DMS 273 (cell line): ENCODE measurements at regions not wholly inside any gene's neighbourhood (a gene's known extent, or its start where the extent isn't known, plus 50 kb on each side); places are given as distances from the start of the nearest gene placed in this dataset.
"Not testable (repeated sequence)": the region's sequence is repeated elsewhere in the genome, so short reads cannot be mapped to it uniquely, and the experiment has no call there.

Experiments
- DNase-seq: peaks from one replicate; lab custom pipeline; 2025; ENCODE audit not compliant: unreplicated experiment; lab: John Stamatoyannopoulos, UW

DNA sequence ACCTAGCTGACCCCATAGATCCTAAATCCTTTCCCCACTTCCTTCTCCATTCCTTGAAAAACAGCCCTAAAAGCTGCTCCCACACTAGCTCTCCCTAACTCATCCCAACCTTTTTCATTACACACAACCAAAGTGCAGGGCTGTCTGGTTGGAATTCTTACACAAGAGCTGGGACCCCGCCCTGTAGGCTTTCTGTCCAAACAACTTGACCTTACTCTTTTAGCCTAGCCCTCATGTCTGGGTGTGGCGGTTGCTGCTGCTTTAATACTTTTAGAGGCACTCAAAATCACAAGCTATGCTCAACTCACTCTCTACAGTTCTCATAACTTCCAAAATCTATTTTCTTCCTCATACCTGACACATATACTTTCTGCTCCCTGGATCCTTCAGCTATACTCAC lies 93.9 kb upstream of the TRIM24 start:
- not testable (repeated sequence) for DNase-seq

DNA sequence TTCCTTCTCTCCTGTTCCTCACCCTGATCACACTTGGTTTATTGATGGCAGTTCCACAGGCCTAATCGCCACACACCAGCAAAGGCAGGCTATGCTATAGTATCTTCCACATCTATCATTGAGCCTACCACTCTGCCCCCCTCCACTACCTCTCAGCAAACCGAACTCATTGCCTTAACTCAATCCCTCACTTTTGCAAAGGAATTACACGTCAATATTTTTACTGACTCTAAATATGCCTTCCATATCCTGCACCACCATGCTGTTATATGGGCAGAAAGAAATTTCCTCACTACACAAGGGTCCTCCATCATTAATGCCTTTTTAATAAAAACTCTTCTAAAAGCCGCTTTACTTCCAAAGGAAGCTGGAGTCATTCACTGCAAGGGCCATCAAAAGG lies 93.4 kb upstream of the TRIM24 start:
- not testable (repeated sequence) for DNase-seq

DNA sequence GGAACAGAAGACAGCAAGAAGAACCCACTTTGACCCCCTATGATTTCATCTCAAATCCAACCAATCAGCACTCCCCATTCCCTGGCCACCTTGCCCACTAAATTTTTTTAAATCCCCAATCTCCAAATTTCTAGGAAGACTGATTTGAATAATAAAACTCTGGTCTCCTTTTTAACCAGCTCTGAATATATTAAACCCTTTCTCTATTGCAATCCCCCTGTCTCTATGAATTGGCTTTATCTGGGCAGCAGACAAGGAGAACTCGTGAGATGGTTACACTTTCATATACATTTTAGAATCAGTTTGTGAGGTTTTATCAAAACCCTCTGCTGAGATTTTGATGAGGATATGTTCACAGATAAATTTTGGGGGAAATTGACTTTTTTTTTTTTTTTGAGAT lies 90.3 kb upstream of the TRIM24 start:
- DNase-seq, result no peak

DNA sequence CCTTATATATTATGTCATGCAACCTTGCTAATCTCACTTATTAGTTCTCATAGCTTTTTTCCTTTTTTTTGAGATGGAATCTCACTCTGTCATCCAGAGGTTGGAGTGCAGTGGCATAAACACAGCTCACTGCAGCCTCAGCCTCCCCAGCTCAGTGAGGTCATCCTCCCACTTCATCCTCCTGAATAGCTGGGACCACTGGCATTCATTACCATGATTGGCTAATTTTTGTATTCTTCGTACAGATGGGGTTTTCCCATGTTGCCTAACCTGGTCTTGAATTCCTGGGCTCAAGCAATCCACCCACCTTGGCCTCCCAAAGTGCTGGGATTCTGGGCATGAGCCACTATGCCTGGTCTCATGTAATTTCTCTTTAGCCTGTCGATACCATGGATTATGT lies 89.1 kb upstream of the TRIM24 start:
- DNase-seq, result no peak

DNA sequence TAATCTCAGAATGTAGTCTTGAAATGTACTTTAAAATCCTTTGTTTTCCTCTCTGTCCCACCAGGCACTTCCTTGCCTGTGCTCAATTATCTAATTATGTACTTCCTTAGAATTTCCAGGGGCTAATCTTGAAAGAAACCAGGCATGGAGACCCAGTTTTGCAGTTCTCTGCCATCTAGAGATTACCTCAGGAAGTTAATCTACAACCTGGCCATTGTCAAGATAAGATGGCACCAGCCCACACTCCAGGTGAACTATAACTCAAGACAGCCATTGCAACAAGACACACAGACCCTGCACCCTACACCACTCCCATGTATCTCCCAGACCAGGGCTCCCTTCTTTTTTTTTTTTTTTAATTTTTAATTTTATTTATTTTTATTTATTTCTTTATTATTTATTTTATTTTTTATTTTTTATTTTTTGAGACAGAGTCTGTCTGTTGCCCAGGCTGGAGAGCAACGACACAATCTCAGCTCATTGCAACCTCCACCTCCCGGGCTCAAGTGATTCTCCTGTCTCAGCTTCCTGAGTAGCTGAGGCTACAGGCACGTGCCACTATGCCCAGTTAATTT lies 85.9 kb upstream of the TRIM24 start:
- DNase-seq, result no peak

DNA sequence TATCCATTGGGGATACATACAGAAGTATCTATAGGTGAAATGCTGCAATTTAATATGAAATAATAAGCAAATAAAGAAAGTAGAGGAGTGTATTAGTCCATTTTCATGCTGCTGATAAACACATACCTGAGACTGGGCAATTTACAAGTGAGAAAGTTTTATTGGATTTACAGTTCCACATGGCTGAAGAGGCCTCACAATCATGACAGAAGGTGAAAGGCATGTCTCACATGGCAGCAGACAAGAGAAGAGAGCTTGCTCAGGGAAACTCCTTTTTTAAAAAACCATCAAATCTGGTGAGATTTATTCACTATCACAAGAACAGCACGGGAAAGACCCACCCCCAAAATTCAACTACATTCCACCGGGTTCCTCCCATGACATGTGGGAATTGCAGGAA lies 82.8 kb upstream of the TRIM24 start:
- DNase-seq, result no peak

DNA sequence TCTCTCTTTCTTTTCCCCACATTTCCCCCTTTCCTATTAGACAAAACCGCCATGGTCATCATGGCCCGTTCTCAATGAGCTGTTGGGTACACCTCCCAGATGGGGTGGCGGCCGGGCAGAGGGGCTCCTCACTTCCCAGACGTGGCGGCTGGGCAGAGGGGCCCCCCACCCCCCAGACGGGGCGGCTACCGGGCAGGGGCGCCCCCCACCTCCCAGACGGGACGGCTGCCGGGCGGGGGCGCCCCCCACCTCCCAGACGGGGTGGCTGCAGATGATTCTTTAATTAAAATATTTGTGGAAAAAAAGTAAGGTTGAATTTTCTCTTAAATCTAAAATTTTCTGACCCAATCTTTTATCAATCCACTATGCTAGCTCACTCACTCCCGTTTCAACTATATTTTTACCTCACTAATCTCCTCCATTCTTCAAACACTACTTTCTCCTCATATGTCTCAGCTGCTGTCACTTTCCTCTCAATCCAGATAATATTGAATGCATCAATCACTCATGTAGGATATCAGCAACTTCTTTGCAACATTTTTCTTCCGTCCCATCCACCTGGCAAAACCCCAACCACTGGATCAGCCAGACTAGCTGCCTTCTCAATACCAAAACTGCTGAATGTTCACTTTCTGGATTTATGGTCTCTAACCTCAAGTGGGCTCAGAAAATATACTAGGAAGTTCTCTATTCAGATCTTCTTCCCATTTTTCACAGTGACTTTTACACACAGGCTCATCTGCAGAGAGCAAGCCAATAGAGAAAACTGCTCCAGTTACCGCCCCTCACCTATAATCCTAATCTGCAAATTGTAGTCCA lies 81.1 kb upstream of the TRIM24 start:
- DNase-seq, result no peak

DNA sequence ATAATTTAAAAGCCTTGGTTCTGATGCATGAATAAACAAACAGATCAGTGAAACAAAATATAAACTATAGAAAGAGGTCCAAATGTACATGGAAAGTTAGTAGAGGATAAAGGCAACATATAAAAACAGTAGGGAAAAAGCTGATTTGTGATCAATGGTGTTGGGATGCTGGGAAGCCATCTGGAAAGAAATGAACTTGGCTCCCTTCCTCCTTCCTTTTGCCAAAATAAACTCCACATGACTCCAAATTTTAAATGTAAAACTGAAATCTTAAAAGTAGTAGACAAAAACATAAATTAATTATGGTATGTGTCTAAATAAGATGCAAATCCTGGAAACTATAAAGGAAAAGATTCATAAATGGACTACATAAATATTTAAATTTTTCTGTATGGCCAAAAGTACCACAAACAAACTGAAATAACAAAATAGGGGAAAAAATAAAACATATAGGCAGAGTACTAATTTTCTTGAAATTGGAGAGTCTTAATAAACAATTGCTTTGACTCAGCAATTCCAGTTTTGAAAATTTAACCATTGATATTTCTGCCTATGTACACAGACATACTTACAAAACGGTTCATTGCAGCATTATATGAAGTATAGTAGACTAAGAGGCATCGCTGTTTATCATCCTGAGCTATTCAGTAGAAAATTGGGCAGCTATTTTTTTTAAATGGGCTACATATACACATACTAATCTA lies 77.0 kb upstream of the TRIM24 start:
- no peak for DNase-seq

DNA sequence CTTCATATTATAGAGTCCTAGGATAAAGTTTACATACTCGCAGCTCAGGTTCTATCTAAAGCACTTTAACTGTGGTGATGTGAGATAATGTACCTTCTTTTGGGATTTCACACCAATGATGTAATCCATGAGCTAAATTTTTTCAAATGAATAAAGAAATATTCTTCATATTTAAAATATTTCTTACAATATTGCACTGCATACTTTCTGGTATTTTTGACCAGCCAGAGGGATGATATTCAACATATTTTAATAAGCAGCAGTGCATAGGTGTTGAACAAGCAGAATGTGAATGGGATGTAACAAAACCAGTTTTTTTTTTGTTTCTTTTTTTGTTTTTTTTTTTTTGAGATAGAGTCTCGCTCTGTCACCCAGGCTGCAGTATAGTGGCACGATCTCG lies 73.2 kb upstream of the TRIM24 start:
- DNase-seq, result no peak

DNA sequence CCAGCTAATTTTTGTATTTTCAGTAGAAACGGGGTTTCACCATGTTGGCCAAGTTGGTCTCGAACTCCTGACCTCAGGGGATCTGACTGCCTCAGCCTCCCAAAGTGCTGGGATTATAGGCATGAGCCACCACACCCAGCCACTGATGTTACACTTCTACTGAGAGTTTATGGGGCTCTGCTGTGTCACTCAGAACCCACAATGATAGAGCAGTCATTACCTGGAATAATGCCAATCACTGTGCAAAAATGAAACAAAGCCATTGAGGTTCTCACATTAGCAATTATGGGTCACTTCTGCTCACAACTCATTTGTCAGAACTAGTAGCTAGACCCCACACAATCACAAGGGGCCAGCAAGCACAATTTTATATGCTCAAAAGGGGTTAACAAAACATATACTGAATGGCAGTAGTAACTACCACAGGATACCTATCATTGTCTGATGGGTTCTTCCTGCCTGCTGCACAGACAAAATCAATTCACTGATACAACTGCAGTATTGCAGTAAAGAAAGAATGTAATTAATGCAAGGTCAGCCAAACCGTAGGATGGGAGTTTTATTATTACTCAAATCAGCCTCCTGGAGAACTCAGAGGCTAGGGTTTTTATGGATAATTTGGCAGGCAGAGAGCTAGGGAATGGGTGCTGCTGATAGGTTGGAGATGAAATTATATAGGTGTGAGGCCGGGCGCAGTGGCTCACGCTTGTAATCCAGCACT lies 72.1 kb upstream of the TRIM24 start:
- no peak for DNase-seq

DNA sequence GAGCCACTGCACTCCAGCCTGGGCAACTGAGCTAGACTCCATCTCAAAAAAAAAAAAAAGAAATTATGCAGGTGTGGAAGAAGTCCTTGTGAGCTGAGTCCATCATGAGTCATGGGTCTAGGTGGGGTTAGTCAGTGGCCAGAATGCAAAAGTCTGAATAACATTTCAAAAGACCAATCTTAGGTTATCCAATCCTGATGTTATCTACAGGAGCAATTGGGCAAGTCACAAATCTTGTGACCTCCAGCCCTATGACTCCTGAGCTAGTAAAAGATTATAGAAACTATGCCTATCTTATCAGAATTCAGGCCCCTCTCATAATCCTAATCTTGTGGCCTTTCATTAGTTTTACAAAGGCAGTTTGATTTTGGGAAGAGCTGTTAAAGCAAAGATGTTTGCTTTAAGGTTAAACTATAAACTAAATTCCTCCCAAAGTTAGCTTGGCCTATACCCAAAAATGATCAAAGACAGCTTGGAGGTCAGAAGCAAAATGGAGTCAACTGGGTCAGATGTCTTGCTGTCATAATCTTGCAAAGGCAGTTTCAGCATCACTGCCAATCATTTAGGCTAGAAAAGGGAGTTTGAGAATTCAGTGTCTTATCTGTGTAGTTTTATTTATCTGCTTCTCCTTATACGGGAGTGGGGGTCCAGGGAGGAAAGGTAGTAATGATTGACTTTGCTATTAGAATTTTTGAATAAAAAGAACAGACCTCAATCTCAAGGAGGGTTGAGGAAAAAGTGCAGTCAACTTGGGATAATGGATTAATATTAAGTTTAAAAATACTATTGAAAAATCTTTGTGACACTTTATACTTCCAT lies 71.2 kb upstream of the TRIM24 start:
- DNase-seq, result no peak

DNA sequence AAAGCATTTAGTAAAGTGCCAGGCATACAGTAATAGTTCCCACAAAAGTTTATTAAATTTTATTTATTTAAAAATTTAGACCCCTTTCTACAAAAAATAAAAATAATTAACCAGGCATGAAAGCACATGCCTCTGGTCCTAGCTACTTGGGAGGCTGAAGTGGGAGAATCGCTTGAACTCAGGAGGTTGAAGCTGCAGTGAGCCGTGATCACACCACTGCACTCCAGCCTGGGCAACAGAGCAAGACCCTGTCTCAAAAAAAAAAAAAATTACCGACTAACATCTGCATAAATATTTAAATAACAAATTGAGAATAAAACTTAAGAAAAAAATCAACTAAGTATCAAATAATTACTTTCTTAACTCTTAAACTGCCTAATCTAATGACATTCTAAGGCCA lies 64.3 kb upstream of the TRIM24 start:
- no peak for DNase-seq

DNA sequence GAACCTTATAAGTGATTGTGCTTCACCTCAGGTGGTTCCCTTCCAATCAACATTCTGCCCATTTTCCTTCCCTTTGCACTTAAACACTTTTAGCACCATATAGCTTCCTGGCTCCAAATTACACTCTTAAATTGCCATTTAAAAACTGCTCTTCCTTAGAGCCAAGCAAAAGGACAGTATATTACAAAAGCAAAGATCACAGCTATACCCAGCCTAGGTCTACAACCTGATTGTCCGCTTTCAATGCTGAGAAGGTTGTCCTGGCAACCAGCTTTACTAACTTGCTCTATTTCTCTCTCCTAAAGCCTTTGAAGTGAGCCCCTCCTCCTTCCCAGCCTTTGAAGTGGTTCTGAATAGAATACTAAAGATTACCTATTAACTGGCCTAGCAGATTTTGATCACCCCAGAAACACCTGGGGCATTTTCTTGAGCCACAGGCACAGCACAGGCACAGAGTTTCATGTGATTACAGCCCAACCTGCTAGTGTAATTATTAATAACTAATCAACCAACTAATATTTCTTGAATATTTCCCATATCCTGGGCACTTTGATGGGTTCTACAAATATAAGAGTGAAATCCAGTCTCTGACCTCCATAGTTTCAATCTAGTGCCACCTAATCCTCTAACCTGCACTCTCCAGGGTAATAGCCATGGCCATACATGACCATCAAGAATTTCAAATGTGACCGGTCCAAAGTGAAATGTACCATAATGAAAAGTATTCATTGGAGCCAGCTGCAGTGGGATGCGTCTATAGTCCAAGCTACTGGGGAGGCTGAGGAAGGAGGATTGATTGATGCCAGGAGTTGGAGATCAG lies 63.6 kb upstream of the TRIM24 start:
- DNase-seq, result no peak

DNA sequence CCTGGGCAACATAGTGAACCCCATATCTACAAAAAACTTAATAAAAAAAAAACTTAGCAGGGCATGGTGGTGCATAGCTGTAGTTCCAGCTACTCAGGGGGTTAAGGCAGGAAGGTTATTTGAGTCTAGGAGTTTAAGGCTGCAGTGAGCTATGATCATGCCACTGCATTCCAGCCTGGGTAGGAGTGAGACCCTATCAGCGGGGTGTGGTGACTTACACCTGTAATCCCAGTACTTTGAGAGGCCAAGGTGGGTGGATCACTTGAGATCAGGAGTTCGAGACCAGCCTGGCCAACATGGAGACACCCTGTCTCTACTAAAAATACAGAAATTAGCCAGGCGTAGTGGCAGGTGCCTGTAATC lies 63.0 kb upstream of the TRIM24 start:
- DNase-seq, result not testable (repeated sequence)

DNA sequence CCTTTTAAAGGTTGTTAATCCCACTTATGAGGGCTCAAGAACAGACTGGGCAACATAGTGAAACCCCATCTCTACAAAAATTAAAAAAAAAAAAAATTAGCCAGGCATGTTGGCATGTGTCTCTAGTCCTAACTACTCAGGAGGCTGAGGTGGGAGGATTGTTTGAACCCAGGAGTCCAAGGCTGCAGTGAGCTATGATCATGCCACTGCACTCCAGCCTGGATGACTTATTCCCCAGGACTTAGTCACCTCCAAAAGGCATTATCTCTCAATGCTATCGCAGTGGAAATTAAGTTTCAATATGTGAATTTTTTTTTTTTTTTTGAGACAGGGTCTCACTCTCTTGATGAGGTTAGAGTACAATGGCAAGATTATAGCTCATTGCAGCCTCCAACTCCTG lies 61.2 kb upstream of the TRIM24 start:
- DNase-seq, result no peak

DNA sequence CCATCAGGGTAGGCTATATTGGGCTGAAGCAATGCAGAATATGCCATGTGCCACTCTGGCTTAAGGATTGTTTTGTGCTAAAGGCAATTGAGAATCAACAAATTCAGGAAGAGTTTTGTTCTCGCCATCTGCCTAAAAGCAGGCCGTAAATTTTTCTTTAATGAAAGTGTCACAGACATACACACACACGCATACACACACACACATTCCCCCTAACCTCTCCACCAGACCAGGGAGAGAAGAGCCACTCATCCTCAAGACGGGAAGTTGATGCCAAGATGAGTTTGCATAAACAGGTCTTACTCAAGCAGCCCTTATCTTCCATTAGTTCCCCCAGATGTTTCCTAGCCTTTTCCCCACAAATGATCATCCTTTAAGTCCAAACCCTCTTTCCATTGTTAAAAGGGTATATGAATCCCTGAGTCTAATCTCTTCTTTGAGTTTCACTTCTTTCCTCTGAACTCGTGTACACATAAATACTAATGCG lies 59.6 kb upstream of the TRIM24 start:
- DNase-seq, result no peak

DNA sequence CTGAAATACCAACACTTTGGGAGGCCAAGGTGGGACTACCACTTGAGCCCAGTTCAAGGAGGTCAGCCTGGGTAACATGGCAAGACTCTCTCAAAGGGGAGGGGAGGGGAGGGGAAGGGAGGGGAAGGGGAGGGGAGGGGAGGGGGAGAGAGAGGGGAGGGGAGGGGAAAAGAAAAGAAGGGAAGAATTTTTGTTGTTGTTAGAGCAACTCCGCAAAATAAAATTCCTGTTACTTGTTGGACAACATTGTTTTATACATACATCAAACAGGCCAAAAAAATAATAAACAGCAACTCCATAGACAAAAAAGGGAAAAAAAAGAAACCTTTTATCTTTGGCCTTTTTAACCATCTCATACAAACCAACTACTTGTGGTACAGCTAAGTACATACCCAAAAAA lies 57.3 kb upstream of the TRIM24 start:
- no peak for DNase-seq

DNA sequence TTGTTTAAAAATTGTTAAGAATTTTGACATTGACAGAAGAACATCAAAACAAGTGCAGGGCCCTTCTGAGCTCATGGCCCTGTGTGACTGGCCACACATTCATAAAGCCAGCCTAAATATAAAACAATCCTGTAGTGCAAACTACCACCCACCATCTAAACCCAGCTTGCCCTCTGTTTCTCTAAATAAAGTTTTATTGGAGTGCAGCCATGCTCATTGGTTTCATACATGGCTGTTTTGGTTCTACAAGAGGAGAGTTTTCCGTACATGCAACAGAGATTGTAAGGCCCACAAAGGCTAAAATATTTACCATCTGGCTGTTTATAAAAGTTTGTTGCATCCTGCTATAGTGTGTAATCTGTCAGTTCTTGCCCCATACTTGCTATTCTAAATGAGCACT lies 54.6 kb upstream of the TRIM24 start:
- no peak for DNase-seq

DNA sequence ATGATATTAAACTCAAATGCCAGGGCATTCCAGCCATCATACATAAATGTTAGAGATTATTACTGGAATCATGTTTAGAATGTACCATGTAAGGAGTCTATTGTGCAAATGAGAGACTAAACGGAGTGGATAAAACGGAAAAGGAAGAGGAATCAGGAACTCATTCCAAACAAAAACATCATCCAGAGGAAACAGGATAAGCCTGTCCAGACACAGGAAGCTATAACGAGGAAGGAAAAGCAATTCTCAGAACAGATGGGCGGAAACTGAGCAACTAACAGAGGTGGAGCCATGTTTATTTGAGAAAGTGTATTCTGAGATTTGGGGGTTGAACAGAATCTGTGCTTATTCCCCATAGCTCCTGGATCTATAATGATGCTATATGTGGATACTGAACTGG lies 52.3 kb upstream of the TRIM24 start:
- no peak for DNase-seq
